ENCODE measurements at regions not wholly inside any gene's neighbourhood (a gene's known extent, or its start where the extent isn't known, plus 50 kb on each side); places are given as distances from the start of the nearest gene placed in this dataset.

GRCh38 chr2:129002751-129003150 is 684.1 kb upstream of the HS6ST1 start:
- Histone ChIP-seq H3K36me3 (ENCODE audit: insufficient read depth, low read length) (no peaks in the 10 kb centered on the region), H3K4me3 (ENCODE audit: insufficient read depth, low read length) (no peak overlapping the region), H4K20me1 (ENCODE audit: insufficient read depth, low read length) (no peaks in the 10 kb centered on the region), H3K4me2 (ENCODE audit: insufficient read depth, low read length) (no peak overlapping the region), H3K79me2 (ENCODE audit: insufficient read depth, low read length) (no peaks in the 10 kb centered on the region), H3K4me1 (ENCODE audit: insufficient read depth, low read length) (no peaks in the 10 kb centered on the region), H2AFZ (ENCODE audit: low read length) (no peak overlapping the region), H3K9me3 (ENCODE audit: low read depth, low read length) (peaks cover 3% of the 10 kb centered on the region), H3K27me3 (ENCODE audit: insufficient read depth, low read length) (no peaks in the 10 kb centered on the region), H3K27ac (ENCODE audit: low read depth, low read length) (no peak overlapping the region)
- no peak for DNase-seq (ENCODE audit: insufficient read length, low spot score, missing footprints)
- TF ChIP-seq, protein P1, sequence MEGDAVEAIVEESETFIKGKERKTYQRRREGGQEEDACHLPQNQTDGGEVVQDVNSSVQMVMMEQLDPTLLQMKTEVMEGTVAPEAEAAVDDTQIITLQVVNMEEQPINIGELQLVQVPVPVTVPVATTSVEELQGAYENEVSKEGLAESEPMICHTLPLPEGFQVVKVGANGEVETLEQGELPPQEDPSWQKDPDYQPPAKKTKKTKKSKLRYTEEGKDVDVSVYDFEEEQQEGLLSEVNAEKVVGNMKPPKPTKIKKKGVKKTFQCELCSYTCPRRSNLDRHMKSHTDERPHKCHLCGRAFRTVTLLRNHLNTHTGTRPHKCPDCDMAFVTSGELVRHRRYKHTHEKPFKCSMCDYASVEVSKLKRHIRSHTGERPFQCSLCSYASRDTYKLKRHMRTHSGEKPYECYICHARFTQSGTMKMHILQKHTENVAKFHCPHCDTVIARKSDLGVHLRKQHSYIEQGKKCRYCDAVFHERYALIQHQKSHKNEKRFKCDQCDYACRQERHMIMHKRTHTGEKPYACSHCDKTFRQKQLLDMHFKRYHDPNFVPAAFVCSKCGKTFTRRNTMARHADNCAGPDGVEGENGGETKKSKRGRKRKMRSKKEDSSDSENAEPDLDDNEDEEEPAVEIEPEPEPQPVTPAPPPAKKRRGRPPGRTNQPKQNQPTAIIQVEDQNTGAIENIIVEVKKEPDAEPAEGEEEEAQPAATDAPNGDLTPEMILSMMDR (IDR thresholded peaks at IDR 0.05; ENCODE audit: extremely low read depth, low read depth, low read length), result no peak

DNA sequence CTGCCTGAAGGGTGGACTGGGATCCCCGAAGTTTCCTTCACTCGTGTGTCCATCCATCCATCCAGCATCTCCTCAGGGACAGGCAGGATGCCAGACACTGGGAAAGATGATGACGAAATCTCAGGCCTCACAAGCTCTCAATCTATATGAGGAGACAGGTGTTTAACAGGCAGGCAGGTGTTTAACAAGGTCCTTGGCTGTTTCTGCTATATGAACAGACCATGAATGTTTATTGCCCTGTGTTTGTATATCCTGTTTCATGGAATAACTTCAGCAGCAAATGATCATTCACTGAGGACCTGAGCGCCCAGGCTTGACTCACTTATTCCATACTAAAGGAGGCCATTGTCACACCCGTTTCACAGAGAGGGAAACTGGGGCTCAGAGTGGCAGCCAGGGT is 685.8 kb upstream of the HS6ST1 start:
- no peak for DNase-seq (ENCODE audit: insufficient read length, low spot score, missing footprints)
- TF ChIP-seq, protein P1 (IDR thresholded peaks at IDR 0.05; ENCODE audit: extremely low read depth, low read depth, low read length), result no peak
- no peak overlapping the region for H2AFZ ChIP-seq (ENCODE audit: low read length)

GRCh38 chr2:129004940-129005490 is 686.3 kb upstream of the HS6ST1 start:
- Histone ChIP-seq H3K79me2 (ENCODE audit: insufficient read depth, low read length) (no peaks in the 10 kb centered on the region), H4K20me1 (ENCODE audit: insufficient read depth, low read length) (no peaks in the 10 kb centered on the region), H3K4me3 (ENCODE audit: insufficient read depth, low read length) (no peak overlapping the region), H3K36me3 (ENCODE audit: insufficient read depth, low read length) (no peaks in the 10 kb centered on the region), H3K27ac (ENCODE audit: low read depth, low read length) (no peak overlapping the region), H3K9me3 (ENCODE audit: low read depth, low read length) (peaks cover 3% of the 10 kb centered on the region), H3K27me3 (ENCODE audit: insufficient read depth, low read length) (no peaks in the 10 kb centered on the region), H3K4me1 (ENCODE audit: insufficient read depth, low read length) (no peaks in the 10 kb centered on the region), H2AFZ (ENCODE audit: low read length) (no peak overlapping the region), H3K4me2 (ENCODE audit: insufficient read depth, low read length) (no peak overlapping the region)
- TF ChIP-seq, protein P1 (IDR thresholded peaks at IDR 0.05; ENCODE audit: extremely low read depth, low read depth, low read length), result no peak
- no peak for DNase-seq (ENCODE audit: insufficient read length, low spot score, missing footprints)

More for the DNA sequence above, 685.8 kb upstream of the HS6ST1 start:
- Histone ChIP-seq H3K4me2 (ENCODE audit: insufficient read depth, low read length) (no peak overlapping the region), H3K9me3 (ENCODE audit: low read depth, low read length) (peaks cover 3% of the 10 kb centered on the region), H4K20me1 (ENCODE audit: insufficient read depth, low read length) (no peaks in the 10 kb centered on the region), H3K79me2 (ENCODE audit: insufficient read depth, low read length) (no peaks in the 10 kb centered on the region), H3K27me3 (ENCODE audit: insufficient read depth, low read length) (no peaks in the 10 kb centered on the region), H3K36me3 (ENCODE audit: insufficient read depth, low read length) (no peaks in the 10 kb centered on the region), H3K27ac (ENCODE audit: low read depth, low read length) (no peak overlapping the region), H3K4me3 (ENCODE audit: insufficient read depth, low read length) (no peak overlapping the region), H3K4me1 (ENCODE audit: insufficient read depth, low read length) (no peaks in the 10 kb centered on the region)

DNA sequence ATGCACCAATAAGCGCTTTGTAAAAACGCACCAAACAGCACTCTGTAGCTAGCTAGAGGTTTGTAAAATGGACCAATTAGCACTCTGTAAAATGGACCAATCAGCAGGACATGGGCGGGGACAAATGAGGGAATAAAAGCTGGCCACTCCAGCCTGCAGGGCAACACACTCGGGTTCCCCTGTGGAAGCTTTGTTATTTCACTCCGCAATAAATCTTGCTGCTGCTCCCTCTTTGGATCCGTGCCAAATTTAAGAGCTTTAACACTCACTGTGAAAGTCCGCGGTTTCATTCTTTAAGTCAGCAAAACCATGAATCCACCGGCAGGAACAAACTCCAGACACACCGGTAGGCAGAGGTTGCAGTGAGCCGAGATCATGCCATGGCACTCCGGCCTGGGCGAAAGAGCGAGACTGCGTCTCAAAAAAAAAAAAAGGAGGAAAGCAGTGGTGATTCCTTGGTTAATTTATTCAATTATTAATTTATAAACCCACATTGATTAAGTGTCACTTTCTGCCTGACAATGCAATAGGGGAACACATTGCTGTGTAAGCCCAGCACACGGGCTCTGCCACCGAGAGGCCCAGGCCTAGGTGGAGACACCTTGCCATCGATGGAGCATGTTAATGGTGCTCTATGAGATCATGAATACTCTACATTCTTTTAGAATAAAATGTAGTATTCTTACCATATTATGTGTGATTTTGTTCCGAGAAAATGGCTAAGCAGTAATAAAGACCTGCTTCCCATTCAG is 687.6 kb upstream of the HS6ST1 start:
- Histone ChIP-seq H3K4me3 (ENCODE audit: insufficient read depth, low read length) (no peak overlapping the region), H4K20me1 (ENCODE audit: insufficient read depth, low read length) (no peaks in the 10 kb centered on the region), H3K4me1 (ENCODE audit: insufficient read depth, low read length) (no peaks in the 10 kb centered on the region), H3K4me2 (ENCODE audit: insufficient read depth, low read length) (no peak overlapping the region), H2AFZ (ENCODE audit: low read length) (no peak overlapping the region), H3K27ac (ENCODE audit: low read depth, low read length) (no peak overlapping the region), H3K79me2 (ENCODE audit: insufficient read depth, low read length) (no peaks in the 10 kb centered on the region), H3K36me3 (ENCODE audit: insufficient read depth, low read length) (no peaks in the 10 kb centered on the region), H3K9me3 (ENCODE audit: low read depth, low read length) (peaks cover 3% of the 10 kb centered on the region), H3K27me3 (ENCODE audit: insufficient read depth, low read length) (no peaks in the 10 kb centered on the region)
- TF ChIP-seq, protein P1 (IDR thresholded peaks at IDR 0.05; ENCODE audit: extremely low read depth, low read depth, low read length), result no peak
- no peak for DNase-seq (ENCODE audit: insufficient read length, low spot score, missing footprints)
